Medulla oblongata (tissue), 1 donor: ENCODE measurements at regions not wholly inside any gene's neighbourhood (a gene's known extent, or its start where the extent isn't known, plus 50 kb on each side); places are given as distances from the start of the nearest gene placed in this dataset.
"Not testable (repeated sequence)": the region's sequence is repeated elsewhere in the genome, so short reads cannot be mapped to it uniquely, and the experiment has no call there.

Experiments
- DNase-seq: peaks from one replicate; pipeline ENCODE4 v3.0.0-alpha.2; 2015; ENCODE audit errors: extremely low spot score

GRCh38 chr15:54749461-54749860 lies 447.3 kb downstream of the RSL24D1 start:
- DNase-seq: not testable (repeated sequence)

GRCh38 chr15:54722342-54722986 lies 474.3 kb downstream of the RSL24D1 start:
- DNase-seq: no peak

GRCh38 chr15:54719325-54719724 lies 477.4 kb downstream of the RSL24D1 start:
- no peak for DNase-seq

DNA sequence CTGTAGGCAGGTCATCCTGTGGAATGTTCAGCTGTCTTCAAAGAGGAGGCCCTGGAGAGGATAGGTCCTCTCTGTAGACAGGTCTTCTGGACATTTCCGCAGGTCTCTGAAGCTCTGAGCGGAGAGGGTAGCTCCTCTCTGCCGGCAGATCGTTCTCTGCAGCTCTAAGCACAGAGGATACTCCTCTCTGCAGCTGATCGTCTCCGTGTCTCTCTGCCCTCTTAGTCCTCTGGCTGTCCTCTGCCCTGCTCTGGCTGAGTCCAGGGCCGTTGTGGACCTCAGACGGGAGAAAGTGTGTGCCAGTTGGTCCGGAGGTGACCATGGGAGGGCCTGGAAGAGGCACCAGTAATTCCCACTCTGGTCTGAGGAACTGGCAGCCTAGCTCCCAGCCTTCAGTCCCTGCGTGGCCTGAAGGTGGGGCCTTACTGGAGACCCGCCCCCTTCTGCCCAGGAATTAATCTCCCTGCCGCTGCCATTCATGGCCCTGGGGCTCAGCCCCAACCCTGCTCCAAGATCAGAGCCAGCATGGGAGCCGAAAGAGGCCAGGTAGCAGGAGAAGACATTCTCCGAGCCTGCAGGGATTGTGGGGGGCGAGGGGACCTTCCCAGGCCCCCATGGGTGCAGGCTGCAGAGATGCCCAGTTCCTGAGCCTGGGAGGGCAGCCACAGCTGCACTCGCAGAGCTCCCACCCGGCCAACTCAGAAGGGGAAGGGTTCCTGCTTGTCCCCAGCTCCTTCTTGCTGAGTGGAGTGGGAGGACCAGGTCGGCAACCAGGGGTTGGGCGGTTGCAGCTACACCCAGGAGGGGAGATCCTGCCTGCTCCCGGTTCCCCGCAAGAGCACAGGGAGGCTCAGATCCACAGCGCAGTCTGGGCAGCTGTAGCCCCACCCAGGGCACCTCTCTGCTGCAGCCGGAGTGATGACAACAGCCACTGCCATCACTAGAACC lies 488.7 kb downstream of the RSL24D1 start:
- no peak for DNase-seq

DNA sequence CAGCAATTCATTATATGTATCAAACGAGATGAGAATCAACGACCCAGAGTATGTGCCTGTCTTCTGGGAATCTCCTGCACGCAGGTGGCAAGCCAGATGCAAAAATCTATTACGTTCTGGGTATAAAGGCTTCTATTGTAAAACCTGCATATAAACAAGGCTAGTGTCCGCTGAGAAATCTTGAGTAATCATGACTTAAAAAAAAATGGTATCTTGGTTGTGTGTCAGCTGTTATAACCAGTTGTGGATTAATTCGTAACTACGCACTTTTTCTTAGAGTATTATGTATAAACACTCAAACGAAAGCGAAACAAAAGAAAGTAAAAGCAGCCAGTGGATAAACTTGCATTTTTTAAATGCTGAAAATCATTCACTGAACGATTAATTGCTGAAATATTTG lies 509.1 kb downstream of the RSL24D1 start:
- no peak for DNase-seq
